Kasumi-1 (cell line): ENCODE measurements at regions not wholly inside any gene's neighbourhood (a gene's known extent, or its start where the extent isn't known, plus 50 kb on each side); places are given as distances from the start of the nearest gene placed in this dataset.

ENCODE experiments used
- DNase-seq, 2 experiments: peaks; one replicate each; lab custom pipeline; 2025; lab: John Stamatoyannopoulos, UW

- no peak for DNase-seq
Measured at GRCh38 chr9:693201-694091, 148.1 kb upstream of the DMRT1 start.

- no peak for DNase-seq
Measured at GRCh38 chr9:694092-694402, 147.4 kb upstream of the DMRT1 start.

GRCh38 chr9:694403-695154 is 146.9 kb upstream of the DMRT1 start:
- DNase-seq, result no peak

- no peak for DNase-seq
Measured at GRCh38 chr9:695252-695651, 146.2 kb upstream of the DMRT1 start.

GRCh38 chr9:696332-697323 is 144.9 kb upstream of the DMRT1 start:
- DNase-seq, result no peak

- no peak for DNase-seq
Measured at GRCh38 chr9:698276-698675, 143.2 kb upstream of the DMRT1 start.

- DNase-seq, result no peak
Measured at GRCh38 chr9:698954-699353, 142.5 kb upstream of the DMRT1 start.

GRCh38 chr9:699396-699795 is 142.1 kb upstream of the DMRT1 start:
- DNase-seq, result no peak

GRCh38 chr9:700365-701282 is 140.9 kb upstream of the DMRT1 start:
- DNase-seq, result no peak

GRCh38 chr9:703392-703791 is 138.1 kb upstream of the DMRT1 start:
- no peak for DNase-seq

- no peak for DNase-seq
Measured at GRCh38 chr9:706073-706472, 135.4 kb upstream of the DMRT1 start.

GRCh38 chr9:706606-707459 is 134.7 kb upstream of the DMRT1 start:
- DNase-seq, result peak; percentile 12 to 15

- DNase-seq, result peak in 1 of 2 experiments; percentile 8
Measured at GRCh38 chr9:708182-708550, 133.3 kb upstream of the DMRT1 start.

GRCh38 chr9:708551-709432 is 132.7 kb upstream of the DMRT1 start:
- DNase-seq, result no peak

GRCh38 chr9:710951-711745 is 130.3 kb upstream of the DMRT1 start:
- no peak for DNase-seq

- DNase-seq, result no peak
Measured at GRCh38 chr9:711761-712553, 129.5 kb upstream of the DMRT1 start.

- no peak for DNase-seq
Measured at GRCh38 chr9:712643-713042, 128.9 kb upstream of the DMRT1 start.

GRCh38 chr9:713091-713490 is 128.4 kb upstream of the DMRT1 start:
- no peak for DNase-seq
